Neuronal stem cell (in vitro differentiated cells): ENCODE measurements at regions not wholly inside any gene's neighbourhood (a gene's known extent, or its start where the extent isn't known, plus 50 kb on each side); places are given as distances from the start of the nearest gene placed in this dataset.
A peak's percentile ranks its signal among the peaks of the same experiment; 100 is the strongest.
"Not testable (repeated sequence)": the region's sequence is repeated elsewhere in the genome, so short reads cannot be mapped to it uniquely, and the experiment has no call there.

ENCODE experiments used
- DNase-seq: peaks from one replicate; pipeline ENCODE4 v3.0.0-alpha.2; 2013; ENCODE audit warnings: low spot score
- H2AFZ ChIP-seq: one replicate; pipeline ENCODE4 v1.6.1; 2013; ENCODE audit warnings: mild to moderate bottlenecking, low read length, inconsistent platforms
- H2AK5ac ChIP-seq: 2 replicates; pipeline ENCODE4 v1.6.1; 2013; ENCODE audit warnings: low read depth, mild to moderate bottlenecking, inconsistent platforms, low read length, moderate library complexity, mixed read lengths
- H2BK120ac ChIP-seq: 2 replicates; pipeline ENCODE4 v1.6.1; 2013; ENCODE audit warnings: low read depth, mild to moderate bottlenecking, inconsistent platforms, low read length, moderate library complexity, mixed read lengths
- H2BK12ac ChIP-seq: one replicate; pipeline ENCODE4 v1.6.1; 2013; ENCODE audit warnings: low read length, inconsistent platforms
- H2BK15ac ChIP-seq: 2 replicates; pipeline ENCODE4 v1.6.1; 2013; ENCODE audit warnings: mild to moderate bottlenecking, low read length, inconsistent platforms, mixed read lengths
- H2BK5ac ChIP-seq: one replicate; pipeline ENCODE4 v1.6.1; 2013; ENCODE audit warnings: inconsistent platforms, mild to moderate bottlenecking, low read length, moderate library complexity
- H3K14ac ChIP-seq: one replicate; pipeline ENCODE4 v1.6.1; 2013; ENCODE audit warnings: low read length, inconsistent platforms
- H3K18ac ChIP-seq: 2 replicates; pipeline ENCODE4 v1.6.1; 2013; ENCODE audit warnings: low read length, inconsistent platforms
- H3K23ac ChIP-seq: 2 replicates; pipeline ENCODE4 v1.6.1; 2013; ENCODE audit warnings: low read depth, mild to moderate bottlenecking, mixed read lengths, low read length, inconsistent platforms; ENCODE audit not compliant: poor library complexity
- H3K27ac ChIP-seq: replicated peaks from 3 replicates; pipeline ENCODE4 v1.5.1; 2013; ENCODE audit warnings: low read length, inconsistent platforms
- H3K27me3 ChIP-seq, 3 experiments: 2 replicates each; pipeline ENCODE4 v1.6.1; 2013; ENCODE audit warnings: low read length in 3 of 3, mild to moderate bottlenecking in 2 of 3, inconsistent platforms in 1 of 3, low read depth in 1 of 3, mixed read lengths in 1 of 3, moderate library complexity in 1 of 3; ENCODE audit not compliant: control insufficient read depth in 3 of 3, insufficient read depth in 3 of 3
- H3K36me3 ChIP-seq, 2 donors: replicated peaks in 1 of 2; 2 replicates each; pipeline ENCODE4 v1.6.1; 2013; ENCODE audit warnings: low read length in 2 of 2; ENCODE audit not compliant: control insufficient read depth in 2 of 2, insufficient read depth in 2 of 2
- H3K4ac ChIP-seq: 2 replicates; pipeline ENCODE4 v1.6.1; 2013; ENCODE audit warnings: inconsistent platforms, mild to moderate bottlenecking, low read length, moderate library complexity
- H3K4me1 ChIP-seq, 2 donors: 1 replicate in 1 of 2; 2 replicates in 1 of 2; pipeline ENCODE4 v1.6.1; 2013; ENCODE audit warnings: low read length in 2 of 2, low read depth in 1 of 2; ENCODE audit not compliant: control insufficient read depth in 2 of 2, insufficient read depth in 1 of 2
- H3K4me2 ChIP-seq: one replicate; pipeline ENCODE4 v1.6.1; 2013; ENCODE audit warnings: mild to moderate bottlenecking, low read length, inconsistent platforms; ENCODE audit not compliant: insufficient read depth, poor library complexity, severe bottlenecking
- H3K4me3 ChIP-seq, 2 donors: 2 replicates each; pipeline ENCODE4 v1.5.1; 2013; ENCODE audit warnings: low read length in 2 of 2, mild to moderate bottlenecking in 2 of 2, inconsistent platforms in 1 of 2, moderate library complexity in 1 of 2
- H3K79me1 ChIP-seq: one replicate; pipeline ENCODE4 v1.6.1; 2013; ENCODE audit warnings: low read depth, mild to moderate bottlenecking, inconsistent platforms, low read length, moderate library complexity
- H3K9ac ChIP-seq: one replicate; pipeline ENCODE4 v1.6.1; 2013; ENCODE audit warnings: mild to moderate bottlenecking, low read depth, low read length, inconsistent platforms; ENCODE audit not compliant: poor library complexity
- H3K9me3 ChIP-seq, 2 donors: replicated peaks in 1 of 2; 2 replicates each; pipeline versions ENCODE3 to v1.6.1; 2013; ENCODE audit warnings: low read length in 2 of 2, mild to moderate bottlenecking in 2 of 2, inconsistent platforms in 1 of 2, low read depth in 1 of 2, mixed read lengths in 1 of 2, moderate library complexity in 1 of 2; ENCODE audit not compliant: control insufficient read depth in 2 of 2, insufficient read depth in 1 of 2
- H4K8ac ChIP-seq: one replicate; pipeline ENCODE4 v1.6.1; 2013; ENCODE audit warnings: low read depth, mild to moderate bottlenecking, inconsistent platforms, low read length, moderate library complexity
- H4K91ac ChIP-seq: one replicate; pipeline ENCODE4 v1.6.1; 2013; ENCODE audit warnings: low read length, low read depth, mild to moderate bottlenecking, inconsistent platforms; ENCODE audit not compliant: poor library complexity
- WGBS, 2 donors: extraction: QIAGEN DNeasy Blood & Tissue Kit; methylation state at CpG; one replicate each; pipeline ENCODE4 v1.1.7; 2013; ENCODE audit warnings: missing lambda C conversion rate in 2 of 2, mixed read lengths in 1 of 2; ENCODE audit not compliant: insufficient read length in 2 of 2, insufficient replicate concordance in 1 of 2; ENCODE audit errors: extremely low coverage in 2 of 2; 5-methylcytosine and 5-hydroxymethylcytosine counted together

DNA sequence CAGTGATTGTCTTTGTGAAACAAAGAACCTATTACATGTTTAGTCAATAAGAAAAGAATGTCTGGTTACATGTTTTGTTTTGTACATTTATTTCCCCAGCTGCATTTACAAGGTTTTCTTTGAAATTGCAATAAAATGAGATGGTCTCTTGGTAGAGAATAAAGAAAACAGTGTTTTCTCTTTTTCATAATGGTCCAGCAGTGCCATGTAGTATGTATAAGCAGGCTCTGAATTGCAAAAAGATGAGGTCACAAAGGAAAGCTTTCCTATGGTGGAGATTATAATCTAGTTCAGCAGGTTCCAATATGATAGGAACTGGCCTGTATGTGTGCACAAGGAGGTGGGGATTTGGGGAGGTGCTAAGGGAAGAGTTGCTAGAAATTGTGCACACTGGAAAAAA lies 1417.3 kb downstream of the STIM2 start:
- Histone ChIP-seq H3K4me2 (no peak overlapping the region), H3K4me3 (no peak overlapping the region), H2BK15ac (no peak overlapping the region), H2BK120ac (no peak overlapping the region), H3K27me3 (no peaks in the 10 kb centered on the region), H2AK5ac (no peak overlapping the region), H3K9me3 (no peaks in the 10 kb centered on the region), H3K9ac (no peak overlapping the region), H3K14ac (no peak overlapping the region), H3K4ac (no peak overlapping the region), H3K4me1 (peaks cover 0 to 5% of the 10 kb centered on the region in 2 donors), H2BK12ac (no peak overlapping the region), H3K36me3 (no peaks in the 10 kb centered on the region), H2BK5ac (no peak overlapping the region), H3K27ac (no peak overlapping the region), H3K18ac (no peak overlapping the region), H2AFZ (no peak overlapping the region), H4K8ac (no peak overlapping the region), H3K23ac (no peak overlapping the region), H4K91ac (no peak overlapping the region), H3K79me1 (no peaks in the 10 kb centered on the region)
- no peak for DNase-seq

DNA sequence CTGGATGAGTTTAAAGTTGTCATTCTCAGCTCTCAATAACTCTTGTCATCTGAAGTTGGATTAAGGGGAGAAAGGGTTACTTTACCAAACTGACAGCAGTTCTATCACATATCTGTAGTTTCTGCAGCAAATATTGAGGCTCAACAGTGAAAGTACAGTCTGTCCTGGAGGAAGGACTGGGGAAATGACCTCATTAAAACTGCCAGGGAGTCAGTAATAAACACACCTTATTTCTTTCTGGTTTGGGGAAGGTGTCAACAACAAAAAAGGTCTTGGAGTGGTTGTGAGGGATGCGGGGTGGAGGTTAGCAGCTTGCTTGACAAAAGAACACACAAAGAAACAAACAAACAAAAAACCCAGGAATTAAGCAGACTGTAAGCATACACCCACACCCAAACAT lies 1418.0 kb downstream of the STIM2 start:
- Histone ChIP-seq H3K4me1 (peaks cover 0 to 5% of the 10 kb centered on the region in 2 donors), H3K4me2 (no peak overlapping the region), H4K8ac (no peak overlapping the region), H3K9ac (no peak overlapping the region), H3K4me3 (no peak overlapping the region), H4K91ac (no peak overlapping the region), H2AK5ac (no peak overlapping the region), H3K18ac (no peak overlapping the region), H3K4ac (no peak overlapping the region), H2BK15ac (no peak overlapping the region), H3K9me3 (no peaks in the 10 kb centered on the region), H2BK120ac (no peak overlapping the region), H2BK5ac (no peak overlapping the region), H3K23ac (no peak overlapping the region), H3K79me1 (no peaks in the 10 kb centered on the region), H3K14ac (no peak overlapping the region), H2BK12ac (no peak overlapping the region), H3K27ac (no peak overlapping the region), H2AFZ (peak overlapping the region; percentile 53), H3K36me3 (no peaks in the 10 kb centered on the region), H3K27me3 (no peaks in the 10 kb centered on the region)
- no peak for DNase-seq
- no CpG with 5 or more reads among the region's 1 CpG for WGBS, 2 donors

DNA sequence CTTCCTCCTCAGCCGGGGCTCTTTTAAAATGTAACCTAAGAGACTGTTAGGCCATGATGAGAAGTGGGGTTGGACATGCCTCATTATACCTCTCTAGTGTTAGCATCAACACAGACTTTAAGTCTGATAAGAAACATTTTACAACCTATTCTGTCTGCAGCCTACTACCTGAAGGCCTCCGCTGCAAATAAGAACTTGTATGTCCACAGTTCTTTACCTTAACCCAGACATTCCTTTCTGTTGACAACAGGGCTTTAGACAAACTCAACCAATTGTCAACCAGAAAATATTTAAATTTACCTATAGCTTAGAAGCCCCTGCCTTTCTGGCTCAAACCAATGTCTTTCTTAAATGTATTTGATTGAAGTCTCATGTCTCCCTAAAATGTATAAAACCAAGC lies 1418.6 kb downstream of the STIM2 start:
- no peak overlapping the region for H3K4ac ChIP-seq
- H3K4me3 ChIP-seq, result no peak overlapping the region
- no peak overlapping the region for H3K23ac ChIP-seq
- H4K91ac ChIP-seq, result no peak overlapping the region
- H3K4me2 ChIP-seq, result no peak overlapping the region
- H3K4me1 ChIP-seq, result peaks cover 0 to 5% of the 10 kb centered on the region in 2 donors
- H2AK5ac ChIP-seq, result no peak overlapping the region
- H3K79me1 ChIP-seq, result no peaks in the 10 kb centered on the region
- H3K18ac ChIP-seq, result no peak overlapping the region
- no peak overlapping the region for H2BK12ac ChIP-seq
- no peak overlapping the region for H4K8ac ChIP-seq
- H3K27me3 ChIP-seq, result no peaks in the 10 kb centered on the region
- no peaks in the 10 kb centered on the region for H3K36me3 ChIP-seq
- no peak overlapping the region for H3K9ac ChIP-seq
- no peak overlapping the region for H2BK15ac ChIP-seq
- DNase-seq, result no peak
- H3K27ac ChIP-seq, result no peak overlapping the region
- H3K9me3 ChIP-seq, result peaks cover 0 to under 1% of the 10 kb centered on the region in 2 donors
- H2BK120ac ChIP-seq, result no peak overlapping the region
- H2AFZ ChIP-seq, result no peak overlapping the region
- WGBS, 2 donors, result no CpG with 5 or more reads among the region's 2 CpGs
- H3K14ac ChIP-seq, result no peak overlapping the region
- H2BK5ac ChIP-seq, result no peak overlapping the region

DNA sequence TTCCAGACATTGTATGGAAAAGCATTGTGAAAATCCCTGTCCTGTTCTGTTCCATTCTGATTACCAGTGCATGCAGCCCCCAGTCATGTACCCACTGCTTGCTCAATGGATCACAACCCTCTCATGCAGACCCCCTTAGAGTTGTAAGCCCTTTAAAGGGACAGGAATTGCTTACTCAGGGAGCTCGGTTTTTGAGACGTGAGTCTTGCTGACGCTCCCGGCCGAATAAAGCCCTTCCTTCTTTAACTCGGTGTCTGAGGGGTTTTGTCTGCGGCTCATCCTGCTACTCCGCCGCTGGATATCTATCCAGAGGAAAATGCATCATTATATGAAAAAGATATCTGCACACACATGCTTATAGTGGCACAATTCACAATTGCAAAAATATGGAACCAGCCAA lies 1425.6 kb downstream of the STIM2 start:
- no CpG with 5 or more reads among the region's 9 CpGs for WGBS, 2 donors
- H4K8ac ChIP-seq, H2BK5ac ChIP-seq, H2BK12ac ChIP-seq, H3K23ac ChIP-seq, DNase-seq, H3K27me3 ChIP-seq, H3K36me3 ChIP-seq, H2BK120ac ChIP-seq, H3K27ac ChIP-seq, H2BK15ac ChIP-seq, H3K4me1 ChIP-seq, H3K9ac ChIP-seq, H3K79me1 ChIP-seq, H2AK5ac ChIP-seq, H3K4ac ChIP-seq, H3K14ac ChIP-seq, H3K4me2 ChIP-seq, H4K91ac ChIP-seq, H2AFZ ChIP-seq, H3K18ac ChIP-seq, H3K4me3 ChIP-seq: not testable (repeated sequence)
- H3K9me3 ChIP-seq, result peaks cover 0 to 10% of the 10 kb centered on the region in 2 donors
